Left ventricle myocardium superior (tissue), 1 donor: ENCODE measurements at regions not wholly inside any gene's neighbourhood (a gene's known extent, or its start where the extent isn't known, plus 50 kb on each side); places are given as distances from the start of the nearest gene placed in this dataset.

ENCODE experiments used
- ATAC-seq: fragments of 200-7000 bp; cut with Tn5 transposase; one replicate; pipeline ENCODE4 v1.9.1; 2020; ENCODE audit warnings: mild to moderate bottlenecking, moderate library complexity
- DNase-seq: peaks from one replicate; pipeline ENCODE4 v3.0.0-alpha.2; 2020
- intact Hi-C: fragments of 100-400 bp; cut with micrococcal nuclease; formaldehyde crosslinking; loops from one replicate; pipeline ENCODE4 v1.11.0; 2022
- donor health status: DM: no; HTN: yes; CAD: no; lungs with severe emphysema.

GRCh38 chr21:38955495-38955894, 149.8 kb downstream of the ETS2 start:
- ATAC-seq (peak; percentile 78), DNase-seq (peak; percentile 71)
- intact Hi-C loops, result no loop called here

DNA sequence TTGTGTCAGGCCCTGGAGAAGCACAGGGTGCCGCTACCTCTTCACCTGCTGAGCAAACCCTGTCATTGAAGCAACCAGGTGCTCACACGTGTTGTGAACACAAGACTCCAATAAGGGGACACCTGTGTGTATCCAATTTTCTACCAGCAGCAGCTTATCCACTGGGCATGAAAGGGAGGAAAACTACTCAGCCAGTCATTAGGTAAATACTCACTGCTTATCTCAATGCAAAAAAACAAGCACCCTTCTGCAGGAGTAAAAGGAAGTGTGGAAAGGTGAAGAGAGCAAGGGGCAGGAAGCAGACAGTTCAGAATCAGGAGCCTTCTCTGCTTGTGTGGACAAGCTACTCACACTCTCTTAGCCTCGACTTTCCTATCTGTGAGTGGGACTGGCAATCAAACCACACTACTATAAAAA, 148.9 kb downstream of the ETS2 start:
- intact Hi-C loops, result no loop called here
- DNase-seq (no peak), ATAC-seq (no peak)

- no peak for ATAC-seq
- no peak for DNase-seq
- intact Hi-C loops, result no loop called here
Observed at GRCh38 chr21:38953516-38953915, 147.8 kb downstream of the ETS2 start.

DNA sequence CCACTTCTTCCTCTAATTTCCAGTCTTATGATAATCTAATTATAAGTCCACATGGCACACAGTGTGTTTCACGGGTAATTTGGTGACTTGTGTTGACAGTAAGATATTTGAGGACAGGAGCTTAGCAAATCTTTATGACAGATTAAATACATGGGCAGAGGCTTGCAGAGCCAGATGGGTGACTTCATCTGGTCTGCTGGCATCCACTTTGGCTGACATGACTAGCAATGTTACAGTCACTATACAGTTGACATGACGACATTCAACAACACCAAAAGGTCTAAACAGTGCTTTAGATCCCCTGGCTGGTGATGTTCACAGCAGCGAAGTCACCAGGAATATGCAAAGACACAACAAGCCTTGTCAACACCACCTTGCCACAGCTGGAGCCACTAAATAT, 147.2 kb downstream of the ETS2 start:
- no peak for ATAC-seq
- DNase-seq, result no peak
- intact Hi-C loops, result no loop called here

- intact Hi-C loops, result no loop called here
- no peak for ATAC-seq
- DNase-seq, result no peak
Observed at GRCh38 chr21:38951095-38951730, 145.5 kb downstream of the ETS2 start.

DNA sequence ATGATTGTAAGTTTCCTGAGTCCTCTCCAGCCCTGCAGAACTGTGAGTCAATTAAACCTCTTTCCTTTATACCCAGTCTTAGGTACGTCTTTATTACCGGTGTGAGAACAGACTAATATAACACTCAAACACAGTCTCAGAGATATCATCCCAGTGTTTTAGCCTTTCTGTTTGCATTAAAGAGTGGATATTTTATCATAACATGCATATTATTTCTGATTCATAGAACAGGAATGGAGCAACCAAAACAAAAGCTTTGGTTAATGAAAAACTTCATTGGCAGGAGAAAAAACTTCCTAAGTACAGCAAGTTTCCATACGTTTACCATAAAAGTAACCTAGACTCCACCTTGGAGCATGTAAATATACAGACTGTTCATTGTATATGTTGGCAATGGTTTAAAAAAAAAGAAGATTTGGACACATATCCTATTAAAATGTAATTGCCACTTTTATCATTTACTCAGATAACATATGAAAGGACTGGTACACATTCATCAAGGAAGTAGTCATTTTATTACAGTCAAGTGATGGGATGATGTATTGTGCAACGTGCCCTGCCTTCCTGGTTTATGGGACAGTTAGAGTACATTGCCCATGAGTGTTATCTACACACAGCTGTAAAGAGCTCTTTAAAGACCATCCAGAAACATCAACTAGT, 144.8 kb downstream of the ETS2 start:
- DNase-seq, result no peak
- intact Hi-C loops, result no loop called here

DNA sequence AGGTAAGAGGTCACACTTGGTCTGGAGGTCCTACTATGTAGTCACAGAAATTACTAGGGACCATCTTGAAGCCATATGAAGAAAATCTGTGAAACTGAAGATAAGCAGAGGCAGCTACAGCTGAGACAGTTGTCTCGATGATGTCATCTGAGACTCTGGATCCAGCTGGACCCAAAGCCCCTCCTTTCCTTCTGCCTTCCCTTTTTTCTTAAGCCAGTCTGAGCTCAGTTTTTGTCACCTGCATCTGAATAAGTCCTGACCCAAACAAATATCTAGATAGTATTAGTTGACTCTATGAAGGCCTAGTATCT, 143.3 kb downstream of the ETS2 start:
- no peak for DNase-seq
- intact Hi-C loops, result no loop called here
- peak; percentile 44 for ATAC-seq

More for the DNA sequence above, 144.8 kb downstream of the ETS2 start:
- ATAC-seq, result no peak

DNA sequence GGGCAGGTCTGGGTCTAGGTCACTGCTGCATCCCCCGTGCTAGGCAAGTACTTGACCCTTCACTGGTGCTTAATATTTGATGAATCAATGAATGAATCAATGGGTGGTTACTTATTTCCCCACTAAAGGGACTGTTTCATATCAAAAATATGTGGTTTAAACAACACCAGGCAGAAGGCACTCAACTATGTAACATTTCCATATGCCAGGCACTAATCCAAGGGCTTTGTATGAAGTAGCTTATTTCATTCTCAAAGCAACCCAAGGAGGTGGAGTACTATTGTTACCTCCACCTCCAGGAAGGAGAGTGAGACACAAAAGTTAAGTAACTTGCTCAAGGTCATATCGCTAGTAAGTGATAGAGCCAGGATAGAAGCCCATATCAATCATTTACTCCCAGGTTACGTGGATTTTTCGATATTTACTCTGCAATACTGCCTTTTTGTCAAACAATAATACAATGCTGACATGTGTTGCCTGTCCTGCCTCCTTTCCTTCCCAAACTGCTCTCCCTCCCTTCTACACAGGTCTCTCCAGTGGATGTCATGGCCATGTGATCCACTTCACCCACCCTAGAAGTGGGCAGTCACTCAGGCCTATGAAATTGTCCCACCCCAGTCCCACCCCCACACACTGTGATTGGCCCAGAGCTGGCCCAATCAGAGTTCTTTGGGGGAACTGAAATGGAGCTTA, 142.8 kb downstream of the ETS2 start:
- no peak for DNase-seq
- ATAC-seq, result peak; percentile 43
- intact Hi-C loops, result no loop called here

GRCh38 chr21:38945545-38946245, 140.0 kb downstream of the ETS2 start:
- intact Hi-C loops, result no loop called here
- no peak for ATAC-seq

DNA sequence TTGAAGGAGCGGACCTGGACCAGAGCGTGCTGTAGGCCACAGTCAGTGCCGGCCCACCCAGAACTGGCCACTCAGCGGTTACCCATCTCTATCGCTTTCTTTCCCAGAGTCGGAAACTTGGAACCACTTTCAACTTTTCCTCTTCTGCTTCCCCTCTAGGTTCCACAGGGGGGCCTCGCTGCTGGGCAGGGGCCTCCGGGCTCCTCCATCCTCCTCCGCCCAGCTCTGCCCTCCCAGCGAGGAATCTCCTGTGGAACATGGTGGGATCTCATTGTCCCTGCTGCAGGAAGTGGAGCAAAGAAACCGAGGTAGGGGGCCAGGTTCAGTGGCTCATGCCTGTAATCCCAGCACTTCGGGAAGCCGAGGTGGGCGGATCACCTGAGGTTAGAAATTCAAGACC, 139.2 kb downstream of the ETS2 start:
- DNase-seq, result no peak
- no peak for ATAC-seq
- intact Hi-C loops, result no loop called here

More at GRCh38 chr21:38945545-38946245, 140.0 kb downstream of the ETS2 start:
- DNase-seq, result no peak

GRCh38 chr21:38944402-38944801, 138.7 kb downstream of the ETS2 start:
- intact Hi-C loops, result no loop called here
- ATAC-seq (no peak), DNase-seq (no peak)

GRCh38 chr21:38942748-38943211, 137.1 kb downstream of the ETS2 start:
- ATAC-seq (no peak), DNase-seq (no peak)

GRCh38 chr21:38938769-38939168, 133.0 kb downstream of the ETS2 start:
- intact Hi-C loops, result no loop called here
- ATAC-seq (no peak), DNase-seq (no peak)

More at GRCh38 chr21:38942748-38943211, 137.1 kb downstream of the ETS2 start:
- intact Hi-C loops, result no loop called here

DNA sequence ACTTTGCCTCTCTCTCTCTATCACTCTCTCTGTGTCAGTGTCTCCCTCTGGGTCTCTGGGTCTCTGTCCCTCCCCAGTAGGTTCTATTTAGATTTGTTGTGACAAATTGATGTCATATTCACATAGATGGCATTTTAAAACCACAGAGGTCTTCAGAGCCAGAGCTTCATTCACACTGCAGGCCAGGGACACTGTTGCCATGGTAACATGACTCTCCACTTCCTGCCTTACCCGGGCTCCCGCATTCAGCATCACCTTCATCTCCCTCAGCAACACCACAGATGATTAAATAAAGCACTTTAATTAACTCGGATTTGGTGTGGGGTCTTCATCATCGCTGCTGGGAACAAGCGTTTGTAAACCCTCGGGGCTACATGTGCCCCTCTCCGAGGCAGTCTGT, 132.6 kb downstream of the ETS2 start:
- no peak for ATAC-seq
- intact Hi-C loops, result no loop called here
- no peak for DNase-seq

DNA sequence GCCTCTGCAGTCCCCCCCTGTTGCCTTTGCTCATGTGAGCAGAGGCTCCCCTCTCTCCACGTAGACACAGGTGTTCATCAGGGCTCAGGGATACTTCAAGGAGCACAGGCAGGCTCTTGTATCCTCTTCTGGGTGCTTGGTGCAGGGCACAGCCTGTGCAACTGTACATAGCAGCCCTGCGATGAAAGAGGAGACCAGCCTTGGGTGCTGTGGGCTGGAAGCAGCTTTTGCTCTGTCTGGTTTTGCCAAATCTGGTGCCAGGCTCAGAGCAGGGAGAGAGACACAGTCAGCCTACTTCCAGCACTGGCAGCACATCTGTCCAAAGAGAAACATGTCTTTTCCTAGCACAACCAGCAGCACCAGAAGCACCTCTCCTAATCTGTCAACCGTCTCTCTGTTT, 132.1 kb downstream of the ETS2 start:
- intact Hi-C loops, result no loop called here
- no peak for DNase-seq
- ATAC-seq, result no peak

GRCh38 chr21:38937286-38937790, 131.6 kb downstream of the ETS2 start:
- intact Hi-C loops, result no loop called here
- DNase-seq (no peak), ATAC-seq (no peak)

- ATAC-seq, result peak; percentile 57
- intact Hi-C loops, result no loop called here
- DNase-seq, result no peak
Observed at GRCh38 chr21:38936240-38936639, 130.5 kb downstream of the ETS2 start.

DNA sequence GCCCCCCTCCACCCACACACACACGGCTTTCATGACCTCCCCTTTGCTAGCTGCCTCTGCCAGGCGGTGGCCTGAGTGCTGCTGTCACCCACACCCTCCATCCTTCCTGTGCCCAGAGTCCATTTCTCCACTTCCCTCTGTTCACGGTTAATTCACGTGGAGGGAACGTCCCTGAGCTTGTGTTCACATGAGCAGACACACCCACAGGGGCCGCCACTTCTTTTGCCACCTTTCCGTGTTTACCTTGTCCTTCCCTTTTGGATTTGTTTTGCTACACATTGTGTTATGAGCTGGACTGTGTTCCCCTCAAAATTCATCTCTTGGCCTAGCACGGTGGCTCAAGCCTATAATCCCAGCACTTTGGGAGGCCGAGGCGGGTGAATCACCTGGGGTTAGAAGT, 128.0 kb downstream of the ETS2 start:
- no peak for DNase-seq
- ATAC-seq, result no peak
- intact Hi-C loops, result no loop called here

GRCh38 chr21:38931291-38931690, 125.6 kb downstream of the ETS2 start:
- no peak for DNase-seq
- no peak for ATAC-seq
- intact Hi-C loops, result no loop called here

GRCh38 chr21:38930853-38931252, 125.1 kb downstream of the ETS2 start:
- no peak for DNase-seq
- intact Hi-C loops, result no loop called here
- ATAC-seq, result peak; percentile 70
